NAMALWA (cell line): ENCODE measurements at regions not wholly inside any gene's neighbourhood (a gene's known extent, or its start where the extent isn't known, plus 50 kb on each side); places are given as distances from the start of the nearest gene placed in this dataset.

ENCODE experiments used
- DNase-seq: peaks from one replicate; pipeline ENCODE4 v3.0.0-alpha.2; 2015; ENCODE audit warnings: low spot score

GRCh38 chr5:2149195-2149539, 266.4 kb upstream of the IRX4 start:
- DNase-seq: no peak

DNA sequence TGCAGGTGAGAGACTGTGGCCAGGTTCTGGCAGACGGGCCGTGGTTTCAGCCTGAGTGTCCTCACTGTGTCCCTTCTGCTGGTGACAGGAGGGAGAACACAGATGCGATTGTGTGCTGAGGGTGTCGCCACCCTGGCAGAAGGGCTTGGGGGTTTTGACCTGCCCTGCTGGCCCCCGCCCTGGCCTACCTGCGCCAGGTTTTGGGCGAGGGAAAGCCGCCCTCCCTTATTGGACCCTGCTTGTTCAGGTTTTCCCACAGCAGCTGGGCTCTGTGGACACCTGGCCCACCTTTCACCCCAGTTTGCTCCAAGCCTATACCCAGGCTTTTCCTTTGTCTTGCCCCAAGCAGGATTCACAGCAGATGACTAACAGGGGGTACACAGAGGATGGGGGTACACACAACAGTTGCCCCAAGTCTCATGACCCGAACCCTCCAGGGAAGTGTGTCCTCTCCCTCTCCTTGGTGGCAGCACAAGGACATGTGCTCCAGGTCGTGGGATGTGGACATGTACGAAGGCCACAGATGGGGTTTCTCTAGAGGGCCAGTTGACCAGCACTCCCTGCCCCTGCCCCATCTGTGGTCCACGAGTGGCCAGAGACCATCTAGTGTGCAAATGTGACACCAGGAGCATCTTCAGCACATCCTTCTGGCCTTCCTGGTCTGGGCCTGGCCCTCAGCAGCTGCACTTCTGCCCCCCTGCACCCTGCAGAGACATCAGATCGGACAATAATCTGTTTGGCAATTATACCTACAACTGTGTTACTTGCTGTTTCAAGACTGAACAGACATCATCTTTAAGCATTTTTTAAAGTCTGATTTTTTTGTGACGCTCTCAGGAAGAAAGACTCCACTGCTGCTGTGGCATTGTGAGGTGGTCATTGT, 265.8 kb upstream of the IRX4 start:
- DNase-seq: no peak

DNA sequence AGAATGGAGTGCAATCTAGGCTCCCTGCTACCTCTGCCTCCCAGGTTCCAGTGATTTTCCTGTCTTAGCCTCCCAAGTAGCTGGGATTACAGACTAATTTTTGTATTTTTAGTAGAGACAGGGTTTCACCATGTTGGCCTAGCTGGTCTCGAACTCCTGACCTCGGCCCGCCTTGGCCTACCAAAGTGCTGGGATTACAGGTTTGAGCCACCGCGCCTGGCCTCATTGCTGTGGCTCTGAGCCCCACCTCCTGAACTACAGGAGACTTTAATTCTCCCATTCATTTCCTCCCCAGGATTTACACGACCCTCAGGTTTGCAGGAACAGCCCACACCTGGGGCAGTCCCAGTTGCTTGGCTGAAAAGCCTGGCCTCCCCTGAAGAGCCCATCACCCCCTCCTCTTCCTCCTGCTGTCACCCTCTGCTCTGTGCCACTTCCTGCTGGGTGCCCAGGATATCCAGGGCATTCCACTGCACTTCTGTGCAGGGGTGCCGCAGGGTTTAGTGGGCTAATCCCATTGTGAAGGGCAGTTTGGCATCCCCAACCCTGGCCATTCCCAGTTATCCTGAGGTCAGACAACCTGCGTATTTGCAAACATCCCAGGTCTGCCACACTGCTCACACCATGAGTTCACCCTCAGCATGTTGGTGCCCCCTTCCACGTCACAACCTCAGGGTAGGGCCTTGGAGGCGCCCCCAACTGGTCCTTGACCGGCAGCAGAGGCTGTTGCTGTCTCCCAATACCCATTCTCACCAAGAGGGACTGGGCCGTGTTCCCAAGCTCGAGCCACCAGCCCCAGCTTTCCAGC, 265.0 kb upstream of the IRX4 start:
- DNase-seq: no peak

DNA sequence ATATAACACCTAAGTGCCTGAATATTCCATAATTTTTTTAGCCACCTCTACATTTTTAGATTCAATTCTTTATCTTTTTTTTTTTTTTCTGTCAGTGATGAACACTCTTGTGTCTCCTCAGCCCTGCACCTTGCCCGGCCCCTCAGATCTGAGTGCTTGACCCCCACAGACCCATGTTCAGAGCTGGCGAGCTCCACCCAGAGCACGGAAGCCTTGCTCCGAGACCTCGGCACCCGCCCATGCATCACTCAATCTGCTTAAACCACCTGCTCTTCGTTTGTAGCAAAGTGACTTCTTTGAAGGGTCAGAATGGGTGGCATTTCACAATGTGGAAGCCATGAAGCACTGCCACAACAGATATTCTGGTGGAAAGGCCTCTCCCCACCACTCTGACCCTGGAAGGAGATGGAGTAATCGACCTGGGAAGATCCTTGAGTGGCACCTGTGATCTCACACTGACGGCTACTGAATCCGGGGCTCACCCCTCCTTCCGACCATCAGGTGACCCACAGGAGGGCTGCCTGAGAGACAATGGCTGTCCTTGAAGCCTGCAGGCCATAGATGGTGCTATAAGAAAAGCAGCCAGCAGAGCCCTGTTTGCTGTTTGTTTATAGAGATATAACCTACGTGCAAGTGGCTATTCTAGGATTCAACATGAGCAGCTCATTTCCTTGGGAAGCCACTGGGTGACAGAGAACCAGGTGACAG, 261.1 kb upstream of the IRX4 start:
- DNase-seq: no peak

GRCh38 chr5:2143088-2143487, 260.4 kb upstream of the IRX4 start:
- DNase-seq: no peak

DNA sequence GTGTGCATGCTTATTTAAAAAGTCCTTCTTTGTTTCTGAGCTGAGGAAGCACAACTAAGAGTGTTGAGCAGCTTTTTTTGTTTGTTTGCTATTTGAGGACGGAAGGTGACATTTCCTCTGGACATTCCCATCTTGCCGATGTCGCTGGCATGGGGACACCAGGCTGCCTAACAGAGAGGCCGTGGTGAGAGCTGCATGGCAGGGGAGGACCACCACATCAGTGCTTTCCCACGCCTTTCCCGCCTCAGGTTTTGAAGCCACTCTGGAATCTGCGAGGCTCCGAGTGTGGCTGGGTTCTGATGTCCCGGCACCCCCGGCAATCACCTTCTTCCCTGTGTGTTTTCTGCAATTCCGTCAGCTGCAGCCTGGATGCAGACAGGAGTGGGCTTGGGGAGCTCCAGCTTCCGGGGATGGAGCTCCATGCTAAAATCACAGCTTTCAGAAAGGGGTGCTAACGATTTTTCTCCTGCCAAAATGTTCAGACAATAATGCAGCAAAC, 259.8 kb upstream of the IRX4 start:
- DNase-seq: no peak

DNA sequence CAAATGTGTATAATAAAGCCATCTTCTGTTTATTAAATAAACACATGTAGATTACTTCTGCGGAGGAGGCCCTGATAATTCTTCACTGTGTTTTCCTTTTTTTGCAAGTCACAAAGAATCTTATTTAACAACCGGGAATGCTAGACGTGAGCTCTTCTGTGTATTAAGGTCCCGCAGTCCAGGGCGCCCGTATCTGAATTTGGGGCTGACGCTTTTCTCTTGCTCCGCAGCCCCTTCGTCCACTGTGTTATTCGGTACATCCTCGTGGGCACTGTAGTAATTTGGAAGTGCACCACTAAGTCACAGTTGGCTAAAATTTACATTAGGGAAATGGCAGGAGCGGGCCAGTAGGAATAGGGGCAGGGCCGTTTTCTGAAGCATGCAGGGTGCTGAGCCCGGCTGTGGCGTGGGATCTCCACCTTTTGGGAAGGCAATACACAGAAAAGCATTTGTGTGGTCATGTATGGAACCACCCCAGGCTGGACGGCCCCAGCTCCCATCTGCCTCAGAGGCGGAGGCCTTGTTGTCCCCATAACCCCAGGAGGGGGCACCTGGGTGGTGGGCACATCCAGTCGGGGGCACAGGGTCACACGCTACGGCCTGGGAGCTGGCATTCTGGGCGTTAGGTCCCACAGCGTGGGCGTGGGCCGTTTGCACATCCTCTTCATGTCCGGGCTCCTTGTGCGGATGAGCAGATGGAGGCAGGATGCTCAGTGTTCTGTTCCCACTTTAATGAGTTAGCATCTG, 258.7 kb upstream of the IRX4 start:
- DNase-seq: no peak

DNA sequence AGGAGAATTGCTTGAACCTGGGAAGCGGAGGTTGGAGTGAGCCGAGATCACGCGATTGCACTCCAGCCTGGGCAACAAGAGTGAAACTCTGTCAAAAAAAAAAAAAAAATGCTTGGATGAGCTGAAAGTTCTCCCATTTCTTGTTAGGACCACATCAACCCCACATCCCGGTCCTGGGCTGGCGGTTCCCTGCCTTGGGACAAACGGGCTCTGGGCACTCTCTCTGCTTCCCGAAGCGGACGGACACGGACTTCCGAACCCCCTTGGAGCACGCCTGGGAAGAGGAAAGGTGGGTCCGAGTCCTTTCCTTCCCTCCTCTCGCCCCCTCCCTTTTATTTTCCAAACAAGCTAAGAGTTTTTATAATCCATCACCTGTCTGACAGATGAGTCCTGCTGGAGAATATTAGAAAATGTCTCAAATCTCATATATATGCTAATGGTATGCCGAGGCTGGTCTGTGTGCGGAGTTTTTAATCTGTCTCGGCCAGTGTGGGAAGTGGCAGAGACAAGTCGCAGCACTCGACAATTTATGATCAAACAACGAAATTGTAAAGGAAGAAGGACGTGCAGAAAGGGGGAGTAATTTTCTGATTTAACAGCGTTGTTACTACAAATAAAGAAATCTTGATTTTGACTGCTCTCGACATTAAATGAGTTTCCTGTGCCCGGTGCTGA, 257.9 kb upstream of the IRX4 start:
- no peak for DNase-seq

DNA sequence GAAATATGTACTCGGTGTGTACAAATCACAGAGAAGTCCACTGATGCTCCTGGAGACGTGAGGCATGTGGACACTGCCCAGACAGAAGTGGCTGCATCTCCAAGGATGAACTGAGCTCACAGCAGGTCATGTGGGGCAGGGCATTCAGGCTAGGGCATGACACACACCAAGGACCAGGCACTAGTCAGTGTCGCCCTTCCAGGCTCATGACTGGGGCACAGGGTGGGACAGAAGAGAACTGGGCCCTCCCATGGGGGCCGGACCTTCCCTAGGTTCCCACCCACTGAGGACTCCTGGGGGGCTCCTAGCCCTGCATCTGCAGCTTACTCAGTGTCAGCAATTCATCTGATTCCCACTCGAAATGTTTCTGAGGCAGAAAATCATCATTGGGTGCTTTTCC, 256.8 kb upstream of the IRX4 start:
- no peak for DNase-seq

DNA sequence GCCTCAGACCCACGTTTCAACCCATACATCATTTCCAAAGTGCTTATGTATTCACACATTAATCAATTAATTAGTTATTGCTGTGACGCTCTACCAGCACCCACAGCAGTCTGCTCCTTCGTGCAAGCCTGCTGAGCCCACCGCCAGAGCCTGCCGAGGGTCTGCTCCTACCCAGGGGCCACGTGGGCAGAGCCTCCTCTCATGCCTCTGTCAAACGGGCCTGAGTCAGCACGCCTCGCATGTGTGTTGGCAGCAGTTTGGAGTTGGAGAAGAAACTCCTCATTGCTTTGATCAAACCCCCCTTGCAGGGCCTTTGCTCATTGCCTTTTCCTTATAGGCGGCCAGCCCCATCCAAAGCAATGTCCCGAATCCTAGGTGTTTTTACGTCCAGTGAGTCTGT, 256.2 kb upstream of the IRX4 start:
- DNase-seq: no peak

DNA sequence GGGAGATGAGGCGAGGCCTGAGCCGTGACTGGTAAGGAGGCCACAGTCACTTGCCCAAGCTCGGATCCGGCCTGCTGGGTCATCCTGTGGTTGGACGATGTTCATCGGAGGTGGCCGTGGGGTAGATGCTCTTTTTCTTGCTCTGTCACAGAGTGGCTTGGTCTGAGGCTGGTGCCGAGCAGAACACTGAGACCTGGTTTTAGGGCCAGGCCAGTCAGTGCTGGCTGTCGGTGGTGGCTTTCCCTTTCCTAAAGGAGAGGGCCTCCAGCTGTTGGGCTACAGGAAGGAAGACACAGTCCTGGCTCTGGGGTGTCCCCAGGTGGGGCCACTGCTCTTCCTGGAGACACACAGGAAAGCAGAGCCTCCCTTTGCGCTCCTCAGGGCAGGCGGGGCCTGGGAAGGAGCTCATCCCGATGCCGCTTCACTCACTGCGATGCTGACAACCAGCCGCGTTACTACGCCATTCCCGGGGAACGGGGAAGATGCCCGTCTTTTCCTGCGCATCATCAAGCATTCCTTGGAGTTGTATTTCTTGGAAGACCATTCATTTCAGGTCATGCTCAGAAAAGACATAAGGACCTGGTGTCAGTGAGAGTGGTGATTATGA, 254.8 kb upstream of the IRX4 start:
- no peak for DNase-seq

DNA sequence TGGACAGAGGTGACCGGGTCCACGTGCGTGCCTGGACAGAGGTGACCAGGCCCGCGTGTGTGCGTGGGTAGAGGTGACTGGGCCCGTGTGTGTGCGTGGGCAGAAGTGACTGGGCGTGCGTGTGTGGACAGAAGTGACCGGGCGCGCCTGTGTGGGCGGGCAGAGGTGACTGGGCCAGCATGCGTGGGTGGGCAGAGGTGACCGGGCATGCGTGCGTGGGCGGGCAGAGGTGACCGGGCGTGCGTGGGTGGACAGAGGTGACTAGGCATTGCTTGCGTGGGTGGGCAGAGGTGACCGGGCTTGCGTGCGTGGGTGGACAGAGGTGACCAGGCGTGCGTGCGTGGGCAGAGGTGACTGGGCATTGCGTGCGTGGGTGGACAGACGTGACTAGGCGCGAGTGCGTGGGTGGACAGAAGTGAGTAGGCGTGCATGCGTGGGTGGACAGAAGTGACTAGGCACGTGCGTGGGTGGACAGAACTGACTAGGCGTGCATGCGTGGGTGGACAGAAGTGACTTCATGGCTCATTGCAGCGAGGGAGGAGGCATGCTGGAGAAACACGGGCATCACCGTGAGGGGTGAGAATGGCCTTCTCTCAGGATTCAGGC, 254.1 kb upstream of the IRX4 start:
- no peak for DNase-seq

GRCh38 chr5:2135833-2136232, 253.1 kb upstream of the IRX4 start:
- DNase-seq: no peak

DNA sequence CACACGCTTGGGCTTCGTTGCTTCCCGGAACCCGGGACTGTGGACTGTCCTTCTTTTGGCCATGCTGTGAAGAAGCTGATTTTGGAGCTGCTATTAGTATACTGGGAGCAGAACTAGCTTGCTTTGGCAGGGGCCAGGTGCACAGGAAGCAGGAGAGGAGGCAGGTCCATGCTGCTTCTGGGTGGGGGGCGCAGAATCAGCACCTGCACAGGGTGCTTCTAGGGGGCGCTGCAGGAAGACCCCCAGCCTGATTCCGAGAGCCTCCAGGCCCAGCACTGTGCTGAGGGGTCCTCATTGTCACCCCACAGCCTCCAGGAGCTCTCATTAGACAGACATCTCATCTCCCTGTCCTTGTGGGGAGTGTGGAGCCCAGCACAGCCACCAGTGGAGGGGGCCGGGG, 252.6 kb upstream of the IRX4 start:
- no peak for DNase-seq

- no peak for DNase-seq
Measured at GRCh38 chr5:2134543-2135292, 252.0 kb upstream of the IRX4 start.

- no peak for DNase-seq
Measured at GRCh38 chr5:2133936-2134335, 251.2 kb upstream of the IRX4 start.

DNA sequence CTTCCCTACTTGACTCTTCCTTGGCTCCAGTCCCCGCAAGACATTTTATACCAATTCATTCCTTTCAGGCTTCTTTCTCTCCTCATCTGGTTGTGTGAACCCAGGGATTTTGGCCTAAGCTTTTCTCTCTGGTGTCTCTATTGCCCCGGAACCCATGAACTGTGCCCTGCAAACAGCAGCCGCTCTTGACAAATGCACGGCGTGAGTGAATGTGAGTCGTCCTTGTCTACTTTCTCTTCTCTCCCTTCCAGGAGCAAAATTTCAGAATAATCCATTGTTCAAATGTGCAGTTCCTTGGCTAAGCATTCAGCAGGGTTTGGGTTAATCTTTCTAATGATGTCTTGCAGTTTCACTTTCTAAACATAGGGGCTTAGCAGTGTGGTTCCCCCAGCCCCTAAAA, 250.4 kb upstream of the IRX4 start:
- no peak for DNase-seq

GRCh38 chr5:2132497-2132847, 249.7 kb upstream of the IRX4 start:
- DNase-seq: no peak

- no peak for DNase-seq
Measured at GRCh38 chr5:2131826-2132496, 249.2 kb upstream of the IRX4 start.
